ENCODE measurements at regions not wholly inside any gene's neighbourhood (a gene's known extent, or its start where the extent isn't known, plus 50 kb on each side); places are given as distances from the start of the nearest gene placed in this dataset.

- TF ChIP-seq CTCF (IDR thresholded peaks at IDR 0.05; ENCODE audit: low read depth, low read length) = no peak
- no peak for TF ChIP-seq MAX (IDR thresholded peaks at IDR 0.05; ENCODE audit: low read depth, low read length)
Measured at GRCh38 chr13:107956889-107957288, 258.4 kb downstream of the LIG4 start.

All from NB4 (cell line).